ENCODE measurements at regions not wholly inside any gene's neighbourhood (a gene's known extent, or its start where the extent isn't known, plus 50 kb on each side); places are given as distances from the start of the nearest gene placed in this dataset.

DNA sequence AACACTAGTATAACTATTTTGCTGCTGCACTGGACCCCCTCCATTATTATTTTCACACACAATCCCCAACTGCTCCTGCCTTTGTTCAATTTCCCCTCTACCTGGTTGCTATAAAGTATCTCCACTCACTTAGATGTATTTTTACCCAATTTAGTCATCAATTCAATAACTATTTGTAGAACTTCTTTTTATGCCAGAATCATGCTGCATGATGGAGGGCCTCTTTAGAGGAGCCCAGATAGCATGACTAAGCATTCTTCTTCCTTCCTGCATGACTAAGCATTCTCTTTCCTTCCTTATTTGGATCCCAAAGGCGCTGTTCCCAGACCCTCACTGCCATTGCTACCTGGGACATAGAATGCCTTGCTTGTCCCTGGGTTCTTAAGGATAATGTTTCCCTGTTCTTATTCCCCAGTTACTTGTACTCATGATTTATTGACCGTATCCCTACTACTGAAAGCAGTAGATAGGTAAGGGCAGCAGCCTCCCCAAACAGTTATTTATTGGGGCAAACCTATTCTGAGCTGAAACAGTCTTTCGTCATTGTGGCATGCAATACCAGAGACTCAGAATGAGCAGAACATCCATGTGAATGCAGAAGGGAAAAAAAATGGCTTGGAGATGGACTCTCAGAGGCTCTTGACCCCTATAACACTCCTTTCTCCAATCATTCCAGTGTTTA, 89.3 kb upstream of the AKT3 start:
- TF ChIP-seq SPI1 (IDR thresholded peaks at IDR 0.05; ENCODE audit: borderline replicate concordance, low read depth): no peak
- no peak for TF ChIP-seq POLR2AphosphoS5 (IDR thresholded peaks at IDR 0.05; ENCODE audit: low read depth)
- TF ChIP-seq, protein P1, sequence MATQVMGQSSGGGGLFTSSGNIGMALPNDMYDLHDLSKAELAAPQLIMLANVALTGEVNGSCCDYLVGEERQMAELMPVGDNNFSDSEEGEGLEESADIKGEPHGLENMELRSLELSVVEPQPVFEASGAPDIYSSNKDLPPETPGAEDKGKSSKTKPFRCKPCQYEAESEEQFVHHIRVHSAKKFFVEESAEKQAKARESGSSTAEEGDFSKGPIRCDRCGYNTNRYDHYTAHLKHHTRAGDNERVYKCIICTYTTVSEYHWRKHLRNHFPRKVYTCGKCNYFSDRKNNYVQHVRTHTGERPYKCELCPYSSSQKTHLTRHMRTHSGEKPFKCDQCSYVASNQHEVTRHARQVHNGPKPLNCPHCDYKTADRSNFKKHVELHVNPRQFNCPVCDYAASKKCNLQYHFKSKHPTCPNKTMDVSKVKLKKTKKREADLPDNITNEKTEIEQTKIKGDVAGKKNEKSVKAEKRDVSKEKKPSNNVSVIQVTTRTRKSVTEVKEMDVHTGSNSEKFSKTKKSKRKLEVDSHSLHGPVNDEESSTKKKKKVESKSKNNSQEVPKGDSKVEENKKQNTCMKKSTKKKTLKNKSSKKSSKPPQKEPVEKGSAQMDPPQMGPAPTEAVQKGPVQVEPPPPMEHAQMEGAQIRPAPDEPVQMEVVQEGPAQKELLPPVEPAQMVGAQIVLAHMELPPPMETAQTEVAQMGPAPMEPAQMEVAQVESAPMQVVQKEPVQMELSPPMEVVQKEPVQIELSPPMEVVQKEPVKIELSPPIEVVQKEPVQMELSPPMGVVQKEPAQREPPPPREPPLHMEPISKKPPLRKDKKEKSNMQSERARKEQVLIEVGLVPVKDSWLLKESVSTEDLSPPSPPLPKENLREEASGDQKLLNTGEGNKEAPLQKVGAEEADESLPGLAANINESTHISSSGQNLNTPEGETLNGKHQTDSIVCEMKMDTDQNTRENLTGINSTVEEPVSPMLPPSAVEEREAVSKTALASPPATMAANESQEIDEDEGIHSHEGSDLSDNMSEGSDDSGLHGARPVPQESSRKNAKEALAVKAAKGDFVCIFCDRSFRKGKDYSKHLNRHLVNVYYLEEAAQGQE (IDR thresholded peaks at IDR 0.05; ENCODE audit: insufficient replicate concordance, low read depth): no peak
- TF ChIP-seq GABPA (IDR thresholded peaks at IDR 0.05; ENCODE audit: low read depth): no peak
- TF ChIP-seq, protein P2, sequence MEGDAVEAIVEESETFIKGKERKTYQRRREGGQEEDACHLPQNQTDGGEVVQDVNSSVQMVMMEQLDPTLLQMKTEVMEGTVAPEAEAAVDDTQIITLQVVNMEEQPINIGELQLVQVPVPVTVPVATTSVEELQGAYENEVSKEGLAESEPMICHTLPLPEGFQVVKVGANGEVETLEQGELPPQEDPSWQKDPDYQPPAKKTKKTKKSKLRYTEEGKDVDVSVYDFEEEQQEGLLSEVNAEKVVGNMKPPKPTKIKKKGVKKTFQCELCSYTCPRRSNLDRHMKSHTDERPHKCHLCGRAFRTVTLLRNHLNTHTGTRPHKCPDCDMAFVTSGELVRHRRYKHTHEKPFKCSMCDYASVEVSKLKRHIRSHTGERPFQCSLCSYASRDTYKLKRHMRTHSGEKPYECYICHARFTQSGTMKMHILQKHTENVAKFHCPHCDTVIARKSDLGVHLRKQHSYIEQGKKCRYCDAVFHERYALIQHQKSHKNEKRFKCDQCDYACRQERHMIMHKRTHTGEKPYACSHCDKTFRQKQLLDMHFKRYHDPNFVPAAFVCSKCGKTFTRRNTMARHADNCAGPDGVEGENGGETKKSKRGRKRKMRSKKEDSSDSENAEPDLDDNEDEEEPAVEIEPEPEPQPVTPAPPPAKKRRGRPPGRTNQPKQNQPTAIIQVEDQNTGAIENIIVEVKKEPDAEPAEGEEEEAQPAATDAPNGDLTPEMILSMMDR (IDR thresholded peaks at IDR 0.05; ENCODE audit: insufficient read depth, low read length): no peak
- no peak overlapping the region for H3K4me3 ChIP-seq (replicated peaks; ENCODE audit: insufficient read depth, low read length)
- no peak overlapping the region for H3K27ac ChIP-seq (replicated peaks)
- no peaks in the 10 kb centered on the region for H3K27me3 ChIP-seq (ENCODE audit: insufficient read depth, poor library complexity, severe bottlenecking)
- DNase-seq (ENCODE audit: low read depth in 1 of 2, low spot score in 1 of 2): peak in 1 of 2 experiments; percentile 23

DNA sequence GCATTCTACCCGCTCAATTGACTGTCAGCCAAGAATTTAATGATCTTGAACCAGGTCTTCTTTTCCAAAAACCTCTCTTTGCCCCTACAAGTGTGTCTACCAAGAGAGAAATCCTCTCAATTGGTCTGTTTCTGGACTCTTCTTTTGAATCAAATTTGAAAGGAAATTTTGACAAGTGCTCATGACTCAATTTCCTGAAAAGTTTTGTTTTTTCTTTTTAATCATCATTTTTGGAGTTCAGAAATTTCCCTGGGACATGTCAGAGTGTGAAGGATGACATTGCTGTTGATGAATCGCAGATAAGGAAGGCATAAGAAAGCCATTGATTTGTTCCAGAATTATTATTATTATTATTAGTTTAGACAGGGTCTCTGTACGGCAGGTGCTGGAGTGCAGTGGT, 88.2 kb upstream of the AKT3 start:
- no peak overlapping the region for H3K4me3 ChIP-seq (replicated peaks; ENCODE audit: insufficient read depth, low read length)
- H3K27ac ChIP-seq (replicated peaks): no peak overlapping the region
- TF ChIP-seq, protein P2 (IDR thresholded peaks at IDR 0.05; ENCODE audit: insufficient read depth, low read length): no peak
- TF ChIP-seq, protein P1 (IDR thresholded peaks at IDR 0.05; ENCODE audit: insufficient replicate concordance, low read depth): no peak
- no peak for TF ChIP-seq SPI1 (IDR thresholded peaks at IDR 0.05; ENCODE audit: borderline replicate concordance, low read depth)
- TF ChIP-seq POLR2AphosphoS5 (IDR thresholded peaks at IDR 0.05; ENCODE audit: low read depth): no peak
- no peak for TF ChIP-seq GABPA (IDR thresholded peaks at IDR 0.05; ENCODE audit: low read depth)
- H3K27me3 ChIP-seq (ENCODE audit: insufficient read depth, poor library complexity, severe bottlenecking): no peaks in the 10 kb centered on the region
- no peak for DNase-seq (ENCODE audit: low read depth in 1 of 2, low spot score in 1 of 2)

DNA sequence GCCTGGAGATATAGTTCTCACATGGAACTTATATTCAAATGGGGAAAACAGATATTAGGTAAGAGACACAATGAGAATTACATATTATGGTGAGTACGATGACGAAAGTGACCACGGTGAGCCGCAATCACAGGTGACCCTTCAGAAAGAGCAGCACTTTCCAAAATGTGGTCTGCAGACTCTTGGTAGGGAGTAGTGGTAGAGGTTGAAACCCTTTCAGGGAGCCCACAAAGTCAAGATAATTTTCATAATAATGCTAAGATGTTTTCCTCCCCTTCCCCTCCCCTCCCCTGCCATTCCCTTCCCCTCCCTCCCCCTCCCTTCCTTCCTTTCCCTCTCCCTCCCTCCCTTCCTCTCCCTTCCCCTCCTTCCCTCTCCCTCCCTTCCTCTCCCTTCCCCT, 83.5 kb upstream of the AKT3 start:
- no peaks in the 10 kb centered on the region for H3K27me3 ChIP-seq (ENCODE audit: insufficient read depth, poor library complexity, severe bottlenecking)
- TF ChIP-seq, protein P1 (IDR thresholded peaks at IDR 0.05; ENCODE audit: insufficient replicate concordance, low read depth): no peak
- TF ChIP-seq SPI1 (IDR thresholded peaks at IDR 0.05; ENCODE audit: borderline replicate concordance, low read depth): no peak
- TF ChIP-seq, protein P2 (IDR thresholded peaks at IDR 0.05; ENCODE audit: insufficient read depth, low read length): no peak
- no peak for TF ChIP-seq POLR2AphosphoS5 (IDR thresholded peaks at IDR 0.05; ENCODE audit: low read depth)
- TF ChIP-seq GABPA (IDR thresholded peaks at IDR 0.05; ENCODE audit: low read depth): no peak
- peak in 1 of 2 experiments; percentile 12 for DNase-seq (ENCODE audit: low read depth in 1 of 2, low spot score in 1 of 2)

More for the DNA sequence above, 83.5 kb upstream of the AKT3 start:
- no peak overlapping the region for H3K27ac ChIP-seq (replicated peaks)
- no peak overlapping the region for H3K4me3 ChIP-seq (replicated peaks; ENCODE audit: insufficient read depth, low read length)

Measured in HL-60 (cell line).